ENCODE measurements at regions not wholly inside any gene's neighbourhood (a gene's known extent, or its start where the extent isn't known, plus 50 kb on each side); places are given as distances from the start of the nearest gene placed in this dataset.
"Not testable (repeated sequence)": the region's sequence is repeated elsewhere in the genome, so short reads cannot be mapped to it uniquely, and the experiment has no call there.

- FAIRE-seq, result not testable (repeated sequence)
These were observed 174.0 kb upstream of the CTNND2 start for GRCh38 chr5:12078286-12078685.

GRCh38 chr5:12073426-12073825 lies 169.2 kb upstream of the CTNND2 start:
- no peak for FAIRE-seq

GRCh38 chr5:12072441-12072840 lies 168.2 kb upstream of the CTNND2 start:
- FAIRE-seq, result no peak

GRCh38 chr5:12071455-12071854 lies 167.2 kb upstream of the CTNND2 start:
- FAIRE-seq, result no peak

GRCh38 chr5:12023614-12024241 lies 119.5 kb upstream of the CTNND2 start:
- FAIRE-seq, result peak; percentile 37

- no peak for FAIRE-seq
These were observed 118.2 kb upstream of the CTNND2 start for GRCh38 chr5:12022444-12022843.

GRCh38 chr5:12019306-12019705 lies 115.1 kb upstream of the CTNND2 start:
- no peak for FAIRE-seq

- FAIRE-seq, result no peak
These were observed 112.8 kb upstream of the CTNND2 start for GRCh38 chr5:12017007-12017406.

GRCh38 chr5:12016159-12016746 lies 112.0 kb upstream of the CTNND2 start:
- no peak for FAIRE-seq

GRCh38 chr5:12013351-12013750 lies 109.1 kb upstream of the CTNND2 start:
- FAIRE-seq, result no peak

GRCh38 chr5:12003680-12004079 lies 99.4 kb upstream of the CTNND2 start:
- no peak for FAIRE-seq

- FAIRE-seq, result no peak
These were observed 94.2 kb upstream of the CTNND2 start for GRCh38 chr5:11998397-11998796.

GRCh38 chr5:11997942-11998341 lies 93.7 kb upstream of the CTNND2 start:
- FAIRE-seq, result no peak

GRCh38 chr5:11992518-11992917 lies 88.3 kb upstream of the CTNND2 start:
- FAIRE-seq, result no peak

- FAIRE-seq, result no peak
These were observed 81.7 kb upstream of the CTNND2 start for GRCh38 chr5:11985993-11986392.

GRCh38 chr5:11984196-11984595 lies 80.0 kb upstream of the CTNND2 start:
- no peak for FAIRE-seq

GRCh38 chr5:11981986-11982385 lies 77.7 kb upstream of the CTNND2 start:
- no peak for FAIRE-seq

GRCh38 chr5:11977904-11978303 lies 73.7 kb upstream of the CTNND2 start:
- no peak for FAIRE-seq

- no peak for FAIRE-seq
These were observed 69.2 kb upstream of the CTNND2 start for GRCh38 chr5:11973469-11973868.

GRCh38 chr5:11963227-11963626 lies 59.0 kb upstream of the CTNND2 start:
- no peak for FAIRE-seq

GRCh38 chr5:11962122-11962521 lies 57.9 kb upstream of the CTNND2 start:
- no peak for FAIRE-seq

GRCh38 chr5:11958321-11958720 lies 54.1 kb upstream of the CTNND2 start:
- FAIRE-seq, result no peak

GRCh38 chr5:11955331-11955730 lies 51.1 kb upstream of the CTNND2 start:
- no peak for FAIRE-seq
